ENCODE measurements at regions not wholly inside any gene's neighbourhood (a gene's known extent, or its start where the extent isn't known, plus 50 kb on each side); places are given as distances from the start of the nearest gene placed in this dataset.

GRCh38 chr6:25070547-25071366 is 135.0 kb upstream of the RIPOR2 start:
- peak; percentile 80 for DNase-seq

- DNase-seq: no peak
Measured at GRCh38 chr6:25078141-25078540, 142.4 kb upstream of the RIPOR2 start.

- DNase-seq: no peak
Measured at GRCh38 chr6:25083784-25084507, 148.2 kb upstream of the RIPOR2 start.

- DNase-seq: no peak
Measured at GRCh38 chr6:25084508-25084833, 148.7 kb upstream of the RIPOR2 start.

- peak; percentile 24 for DNase-seq
Measured at GRCh38 chr6:25085756-25086155, 150.0 kb upstream of the RIPOR2 start.

GRCh38 chr6:25086500-25087091 is 150.8 kb upstream of the RIPOR2 start:
- no peak for DNase-seq

- peak; percentile 2 for DNase-seq
Measured at GRCh38 chr6:25088513-25088912, 152.8 kb upstream of the RIPOR2 start.

- DNase-seq: no peak
Measured at GRCh38 chr6:25089442-25089841, 153.7 kb upstream of the RIPOR2 start.

GRCh38 chr6:25094726-25095125 is 159.0 kb upstream of the RIPOR2 start:
- no peak for DNase-seq

- no peak for DNase-seq
Measured at GRCh38 chr6:25100288-25100687, 164.5 kb upstream of the RIPOR2 start.

GRCh38 chr6:25103603-25104002 is 167.8 kb upstream of the RIPOR2 start:
- DNase-seq: no peak

GRCh38 chr6:25105070-25105925 is 169.5 kb upstream of the RIPOR2 start:
- DNase-seq: no peak

GRCh38 chr6:25107218-25107617 is 171.5 kb upstream of the RIPOR2 start:
- DNase-seq: no peak

- no peak for DNase-seq
Measured at GRCh38 chr6:25111782-25112181, 167.4 kb upstream of the CARMIL1 start.

GRCh38 chr6:25112322-25112773 is 166.8 kb upstream of the CARMIL1 start:
- DNase-seq: peak; percentile 47

GRCh38 chr6:25113436-25113835 is 165.7 kb upstream of the CARMIL1 start:
- DNase-seq: no peak

- no peak for DNase-seq
Measured at GRCh38 chr6:25118038-25118437, 161.1 kb upstream of the CARMIL1 start.

GRCh38 chr6:25121186-25121585 is 158.0 kb upstream of the CARMIL1 start:
- DNase-seq: no peak

- no peak for DNase-seq
Measured at GRCh38 chr6:25122001-25122400, 157.2 kb upstream of the CARMIL1 start.

GRCh38 chr6:25122622-25123237 is 156.4 kb upstream of the CARMIL1 start:
- no peak for DNase-seq

- peak; percentile 13 for DNase-seq
Measured at GRCh38 chr6:25124216-25124715, 154.9 kb upstream of the CARMIL1 start.

- DNase-seq: no peak
Measured at GRCh38 chr6:25125736-25126135, 153.4 kb upstream of the CARMIL1 start.

All from MV-4-11 (cell line).